HG03571 (cell line): ENCODE measurements at regions not wholly inside any gene's neighbourhood (a gene's known extent, or its start where the extent isn't known, plus 50 kb on each side); places are given as distances from the start of the nearest gene placed in this dataset.

Experiments used
- ATAC-seq: cut with Tn5 transposase; IDR thresholded peaks from one replicate; pipeline ENCODE4 v1.9.1; 2021; ENCODE audit not compliant: unreplicated experiment

DNA sequence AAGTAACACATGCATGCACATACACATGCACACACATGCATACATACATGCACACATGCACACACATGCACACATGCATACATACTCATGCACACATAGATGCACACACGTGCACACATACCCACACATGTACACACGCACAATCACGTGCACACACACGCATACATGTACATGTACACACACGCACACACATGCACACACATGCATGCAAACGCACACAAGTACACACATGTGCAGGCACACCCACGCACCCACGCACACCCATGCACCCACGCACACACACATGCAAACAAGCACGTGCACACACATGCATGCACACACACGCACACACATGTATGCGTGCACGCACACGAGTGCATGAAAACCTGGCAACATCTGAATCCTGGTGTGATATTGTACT lies 232.7 kb upstream of the CDH4 start:
- no peak for ATAC-seq

DNA sequence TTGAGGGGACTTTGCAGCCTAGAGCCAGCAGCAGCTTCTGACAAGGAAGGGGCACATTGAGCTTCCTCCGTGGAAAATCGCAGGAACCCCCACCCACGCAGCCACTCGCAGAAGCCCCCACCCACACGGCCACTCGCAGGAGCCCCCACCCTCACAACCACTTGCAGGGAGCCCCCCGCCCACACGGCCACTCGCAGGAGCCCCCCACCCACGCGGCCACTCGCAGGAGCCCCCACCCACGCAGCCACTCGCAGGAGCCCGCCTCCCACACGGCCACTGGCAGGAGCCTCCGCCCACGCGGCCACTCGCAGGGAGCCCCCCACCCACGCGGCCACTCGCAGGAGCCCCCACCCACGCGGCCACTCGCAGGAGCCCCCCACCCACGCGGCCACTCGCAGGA lies 228.4 kb upstream of the CDH4 start:
- ATAC-seq, result no peak

DNA sequence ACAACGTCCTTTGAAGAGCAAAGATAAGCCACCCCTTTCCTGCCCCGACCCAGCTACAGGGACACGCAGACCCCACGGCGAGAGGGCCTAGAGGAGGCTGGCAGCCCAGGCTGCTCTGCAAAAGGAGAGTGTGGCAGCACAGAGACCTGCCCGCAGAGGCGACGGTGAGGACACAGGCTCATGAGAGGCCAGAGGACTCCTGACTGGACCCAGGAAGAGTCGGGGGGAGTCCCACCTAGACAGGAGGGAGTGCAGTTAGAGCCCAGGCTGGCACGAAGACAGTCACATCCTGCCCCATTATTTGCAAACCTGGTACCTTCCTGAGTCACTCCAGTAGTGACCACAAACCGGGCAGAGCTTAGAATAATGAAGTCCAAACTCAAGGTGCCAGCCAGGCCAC lies 227.7 kb upstream of the CDH4 start:
- no peak for ATAC-seq

DNA sequence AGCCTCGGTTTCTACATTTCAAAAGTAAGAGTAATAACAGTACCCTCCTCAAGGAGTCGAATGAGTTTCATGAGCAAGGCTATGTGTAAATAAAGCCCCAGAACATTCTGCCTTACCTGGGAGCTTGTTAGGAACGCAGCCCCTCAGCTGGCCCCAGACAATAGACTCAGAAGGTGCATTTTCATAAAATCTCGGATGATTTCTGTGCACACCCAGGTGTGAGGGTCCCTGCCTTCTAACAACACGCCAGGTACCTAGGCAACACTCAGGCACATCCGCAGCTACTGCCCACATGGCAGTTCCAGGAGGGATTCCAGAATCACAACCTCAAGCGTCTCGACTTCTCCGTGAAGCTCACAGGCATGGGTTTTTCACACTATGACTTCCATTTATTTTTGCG lies 226.5 kb upstream of the CDH4 start:
- no peak for ATAC-seq

DNA sequence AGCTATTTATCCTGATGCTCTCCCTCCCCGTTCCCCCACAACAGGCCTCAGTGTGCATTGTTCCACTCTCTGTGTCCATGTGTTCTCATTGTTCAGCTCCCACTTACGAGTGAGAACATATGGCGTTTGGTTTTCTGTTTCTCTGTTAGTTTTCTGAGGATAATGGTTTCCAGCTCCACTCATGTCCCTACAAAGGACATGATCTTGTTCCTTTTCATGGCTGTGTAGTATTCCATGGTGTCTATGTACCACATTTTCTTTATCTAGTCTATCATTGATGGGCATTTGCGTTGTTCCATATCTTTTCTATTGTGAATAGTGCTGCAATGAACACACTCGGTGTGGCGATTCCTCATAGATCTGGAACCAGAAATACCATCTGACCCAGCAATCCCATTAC lies 225.9 kb upstream of the CDH4 start:
- ATAC-seq, result no peak

DNA sequence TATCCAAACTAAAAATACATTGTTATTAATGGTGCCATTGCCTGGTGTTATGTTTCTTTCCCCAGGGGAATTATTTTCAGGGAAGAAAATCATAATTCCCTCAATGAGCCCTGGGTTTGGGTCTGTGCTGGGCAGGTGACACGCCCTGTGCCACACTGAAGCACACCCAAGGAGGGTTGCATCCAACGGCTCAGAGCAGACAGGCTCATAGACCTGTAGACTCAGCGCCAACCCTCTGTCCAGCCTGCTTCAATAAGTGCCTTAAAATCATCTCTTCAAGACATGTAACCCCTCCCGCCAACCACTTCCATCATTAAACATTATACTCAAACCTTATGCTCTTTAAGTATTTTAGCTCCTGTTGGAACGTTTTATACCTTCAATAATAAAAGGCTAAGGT lies 225.3 kb upstream of the CDH4 start:
- ATAC-seq, result no peak

DNA sequence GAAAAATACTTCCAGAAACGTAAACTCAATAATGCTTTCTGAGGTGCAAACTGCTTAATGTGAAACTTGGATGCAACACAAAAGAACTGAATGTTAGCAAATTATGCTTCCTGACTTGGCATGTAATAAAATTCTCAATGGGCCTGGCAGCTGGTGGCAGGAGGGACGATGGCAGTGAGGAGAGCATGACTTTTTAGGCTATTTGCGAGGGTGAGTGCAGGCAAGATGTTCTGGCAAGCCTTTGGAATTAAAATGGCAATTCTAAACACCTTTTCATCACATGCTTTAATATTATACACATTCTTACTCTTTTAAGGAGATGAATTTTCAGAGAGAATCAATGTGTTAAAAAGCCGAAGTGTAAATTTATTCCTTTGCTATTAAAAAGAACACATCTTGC lies 224.8 kb upstream of the CDH4 start:
- no peak for ATAC-seq

DNA sequence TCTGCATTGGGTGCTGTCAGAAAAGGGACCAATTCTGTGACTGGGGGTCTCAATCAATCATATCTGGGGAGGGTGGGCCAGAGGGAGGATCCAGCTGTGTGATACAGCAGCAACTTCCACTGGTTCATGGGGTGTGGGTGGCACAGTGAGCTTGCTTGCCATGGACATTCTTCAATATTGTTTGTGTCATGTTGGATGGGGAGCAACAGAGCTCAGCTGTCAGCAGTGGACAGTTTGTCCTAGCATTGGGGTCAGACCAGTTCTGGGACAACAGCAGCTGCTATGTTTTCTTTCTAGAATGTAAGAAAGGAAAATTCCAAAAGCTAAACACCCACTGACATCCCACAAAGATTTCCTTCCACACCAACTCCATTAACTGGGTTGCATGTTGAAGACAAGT lies 221.9 kb upstream of the CDH4 start:
- ATAC-seq, result no peak

DNA sequence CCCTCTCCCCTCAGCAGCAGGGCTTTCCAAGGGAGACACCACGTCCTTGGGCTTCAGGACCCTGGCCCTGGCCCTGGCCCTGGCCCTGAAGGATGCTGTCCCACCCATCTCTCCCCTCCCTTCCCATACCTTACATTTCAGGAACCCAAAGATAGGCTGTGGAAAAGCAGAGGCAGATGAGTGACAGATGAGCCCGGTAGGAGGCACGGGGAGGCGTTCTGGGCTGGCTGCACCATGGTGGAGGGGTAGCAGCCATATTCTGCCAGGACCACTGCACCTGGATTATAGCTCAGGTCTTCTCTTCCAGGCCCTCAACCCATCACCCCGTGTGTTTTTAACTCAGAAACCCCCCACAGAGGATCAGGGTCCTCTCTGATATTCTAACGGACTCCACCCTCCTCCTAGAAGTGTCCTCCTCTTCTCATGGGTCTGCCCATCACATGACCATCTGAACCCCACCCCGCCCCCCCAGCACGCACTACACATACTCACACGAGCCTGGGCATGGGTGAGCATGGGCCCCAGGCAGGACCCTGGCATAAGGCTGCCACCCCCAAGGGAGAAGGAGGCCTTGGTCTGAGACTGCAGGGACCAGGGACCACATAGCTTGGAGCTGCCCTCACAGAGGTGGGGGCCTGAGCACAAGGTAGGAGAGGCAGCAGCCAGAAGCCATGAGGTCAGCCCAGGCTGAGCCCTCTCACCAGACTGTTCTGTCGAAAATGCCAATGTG lies 220.8 kb upstream of the CDH4 start:
- no peak for ATAC-seq

DNA sequence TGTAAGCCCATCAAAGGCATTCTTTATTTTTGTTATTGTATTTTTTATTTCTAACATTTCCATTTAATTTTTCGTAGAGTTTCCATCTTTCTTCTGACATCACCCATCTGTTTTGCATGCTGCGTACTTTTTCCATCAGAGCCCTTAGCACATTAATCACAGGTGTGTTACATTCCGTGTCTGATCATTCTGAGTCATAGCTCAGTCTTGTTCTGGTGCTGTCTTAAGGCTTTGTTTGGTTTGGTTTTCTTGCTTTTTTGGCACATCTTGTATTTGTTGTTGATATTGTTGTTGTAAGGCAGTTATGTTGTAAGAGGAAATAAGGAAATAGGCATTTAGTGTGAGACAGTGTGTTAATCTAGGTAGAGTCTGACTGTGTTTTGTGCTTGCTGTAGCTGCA lies 214.6 kb upstream of the CDH4 start:
- no peak for ATAC-seq

DNA sequence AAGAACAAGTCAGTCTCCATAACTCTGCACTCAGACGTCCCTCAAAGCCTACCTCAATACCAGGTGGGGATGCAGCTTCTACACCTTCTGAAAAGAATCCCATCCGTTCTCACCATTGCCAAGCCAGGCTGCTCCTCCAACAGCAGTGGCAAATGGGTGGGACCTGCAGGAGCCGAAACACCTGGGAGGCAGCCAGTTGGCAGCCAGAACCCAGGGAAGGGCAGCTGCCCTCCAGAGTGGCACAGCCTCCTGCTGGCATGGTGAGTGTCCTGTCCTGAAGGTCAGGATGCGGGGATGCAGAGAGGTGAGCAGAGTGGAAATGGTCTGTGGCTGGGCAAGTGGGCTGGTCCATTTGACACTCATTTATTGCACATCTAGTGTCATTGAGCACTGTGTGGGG lies 210.6 kb upstream of the CDH4 start:
- ATAC-seq, result no peak

DNA sequence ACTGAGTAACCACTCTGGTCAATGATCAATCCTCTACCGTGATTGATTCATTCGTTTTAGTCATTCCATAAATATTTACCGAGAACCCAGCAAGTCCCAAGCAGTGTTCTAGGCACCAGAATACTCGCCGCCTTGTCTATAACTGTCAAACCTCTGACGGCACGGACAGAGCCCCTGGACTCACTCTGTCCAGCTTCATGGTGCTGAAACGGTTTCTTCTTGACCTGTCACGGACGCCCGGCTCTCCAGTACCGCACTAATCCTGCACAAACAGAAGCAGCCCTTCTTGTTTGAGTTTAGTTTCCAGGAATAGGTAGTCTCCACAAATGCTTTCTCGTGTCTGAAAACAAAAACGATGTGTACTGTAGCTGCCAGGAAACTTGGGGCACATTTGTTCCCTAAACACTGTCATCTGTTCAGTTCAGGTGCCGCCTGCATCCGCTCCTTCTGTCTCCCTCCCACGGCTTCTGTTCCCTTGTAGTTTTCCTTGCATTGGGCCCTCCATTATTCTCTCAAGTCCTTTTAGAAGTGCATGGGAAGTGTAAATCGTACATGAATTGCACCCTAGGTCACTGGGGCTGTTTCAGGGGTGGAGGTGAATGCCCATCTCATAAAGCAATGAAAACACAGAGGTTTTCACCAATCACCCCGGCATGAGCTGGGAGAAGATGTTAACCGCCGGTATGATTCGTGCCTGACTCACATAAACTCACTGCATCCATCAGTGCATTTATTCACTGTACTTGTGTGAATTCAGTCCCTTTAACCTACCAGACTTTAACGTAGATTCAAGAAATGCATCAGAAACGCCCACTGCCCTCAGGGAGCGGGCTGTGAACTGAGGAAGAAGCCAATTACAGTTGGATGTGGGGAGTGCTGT lies 209.3 kb upstream of the CDH4 start:
- no peak for ATAC-seq

DNA sequence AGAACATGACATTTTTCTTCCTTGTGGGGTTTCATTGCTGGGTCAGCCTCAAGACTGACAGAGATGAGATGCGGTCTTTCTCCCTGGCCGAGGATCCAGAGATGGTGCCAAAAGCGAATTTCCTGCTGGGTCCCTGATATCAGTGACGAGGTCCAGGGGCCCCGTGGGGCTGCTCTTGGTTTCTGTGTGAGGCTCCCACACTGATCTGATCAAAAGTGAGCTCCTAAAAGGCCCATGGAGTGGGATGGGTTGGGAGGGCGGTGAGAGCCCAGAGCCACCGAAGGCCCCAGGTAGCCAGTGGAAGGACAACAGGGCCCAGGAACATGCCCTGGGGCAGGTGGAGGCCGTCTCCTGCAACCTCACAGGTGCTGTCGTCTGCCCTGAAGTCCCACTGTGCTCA lies 208.4 kb upstream of the CDH4 start:
- no peak for ATAC-seq

DNA sequence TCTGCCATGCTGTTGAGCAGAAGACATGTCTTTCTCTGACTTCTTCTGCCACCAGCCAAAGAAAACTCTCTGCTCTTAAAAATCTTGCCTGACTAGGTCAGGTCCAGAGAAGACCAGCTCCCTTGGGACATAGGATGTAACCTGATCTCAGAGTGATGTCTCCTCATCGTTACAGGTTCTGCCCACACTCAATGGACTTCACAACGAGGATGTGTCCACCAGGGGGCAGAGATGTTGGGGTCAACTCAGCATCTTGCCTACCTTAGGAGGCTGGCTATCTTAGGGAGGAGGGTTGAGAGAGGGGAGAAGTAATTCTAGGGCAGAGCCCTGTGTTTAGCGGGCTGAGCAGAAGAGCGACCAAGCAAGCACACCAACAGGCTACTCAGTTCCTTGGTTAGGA lies 207.6 kb upstream of the CDH4 start:
- ATAC-seq, result no peak

DNA sequence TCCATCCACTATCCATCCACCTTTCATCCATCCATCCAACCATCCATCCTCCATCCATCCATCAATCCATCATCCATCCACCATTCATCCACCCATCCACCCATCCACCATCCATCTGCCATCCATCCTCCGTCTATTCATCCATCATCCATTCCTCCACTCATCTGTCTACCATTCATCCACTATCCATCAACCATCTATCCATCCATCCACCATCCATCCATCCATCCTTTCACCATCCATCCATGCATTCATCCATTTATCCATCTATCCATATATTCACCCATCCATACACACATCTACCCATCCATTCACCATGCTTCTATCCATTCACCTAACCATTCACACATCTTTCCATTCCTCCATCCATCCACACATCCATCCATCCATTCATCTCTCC lies 207.0 kb upstream of the CDH4 start:
- no peak for ATAC-seq

DNA sequence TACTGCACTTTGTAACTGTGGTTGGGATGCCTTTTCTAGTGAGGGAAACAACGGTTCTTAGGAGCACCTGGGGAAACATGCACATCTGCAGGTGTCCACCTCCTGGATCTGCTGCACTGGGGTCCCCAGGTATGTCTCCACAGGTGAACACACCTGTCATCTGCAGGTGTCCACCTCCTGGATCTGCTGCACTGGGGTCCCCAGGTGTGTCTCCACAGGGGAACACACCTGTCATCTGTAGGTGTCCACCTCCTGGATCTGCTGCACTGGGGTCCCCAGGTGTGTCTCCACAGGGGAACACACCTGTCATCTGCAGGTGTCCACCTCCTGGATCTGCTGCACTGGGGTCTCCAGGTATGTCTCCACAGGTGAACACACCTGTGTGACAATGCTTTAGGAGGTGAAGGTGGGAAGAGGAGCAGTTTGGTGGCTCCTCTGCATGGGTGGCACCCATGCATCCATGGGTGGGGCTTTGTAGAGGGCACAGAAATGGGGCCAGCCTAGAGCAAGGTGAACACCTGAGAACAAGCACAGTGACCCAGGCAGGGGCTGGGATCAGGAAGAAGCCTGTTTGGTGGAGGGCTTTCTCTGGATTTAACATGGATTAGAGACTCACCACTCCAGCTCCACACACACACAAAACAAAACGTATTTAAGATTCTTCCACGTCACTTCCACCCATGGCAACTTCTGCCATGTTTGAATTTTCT lies 206.0 kb upstream of the CDH4 start:
- ATAC-seq, result no peak

DNA sequence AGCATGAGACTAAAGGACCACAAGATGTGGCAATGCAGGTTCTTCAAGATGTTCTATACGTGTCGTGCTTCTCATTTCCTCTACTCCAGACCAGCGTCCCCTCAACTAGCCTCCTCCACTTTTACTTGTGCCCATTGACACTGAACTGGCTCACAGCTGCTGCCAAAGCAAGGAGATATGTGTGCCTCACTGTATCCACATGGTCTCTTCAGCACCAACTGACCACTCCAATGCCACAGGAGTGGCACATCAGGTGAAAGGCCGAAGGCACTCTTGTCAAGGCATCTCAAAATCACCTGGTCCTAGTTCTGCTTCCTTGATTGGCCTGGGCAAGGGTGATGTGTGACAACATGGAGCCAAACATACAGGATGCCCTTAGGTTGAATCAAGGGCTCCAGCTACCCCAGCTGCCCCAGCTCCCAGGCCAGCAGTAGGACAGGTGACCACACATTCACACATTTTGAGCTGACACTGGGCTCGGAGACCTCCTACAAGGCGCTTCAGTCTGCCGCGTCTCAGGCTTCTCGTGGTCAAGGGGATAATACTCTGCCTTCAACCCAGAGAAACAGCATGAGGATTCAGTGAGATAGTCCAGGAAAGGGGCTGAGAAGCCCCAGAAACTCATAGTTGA lies 205.2 kb upstream of the CDH4 start:
- ATAC-seq, result no peak

DNA sequence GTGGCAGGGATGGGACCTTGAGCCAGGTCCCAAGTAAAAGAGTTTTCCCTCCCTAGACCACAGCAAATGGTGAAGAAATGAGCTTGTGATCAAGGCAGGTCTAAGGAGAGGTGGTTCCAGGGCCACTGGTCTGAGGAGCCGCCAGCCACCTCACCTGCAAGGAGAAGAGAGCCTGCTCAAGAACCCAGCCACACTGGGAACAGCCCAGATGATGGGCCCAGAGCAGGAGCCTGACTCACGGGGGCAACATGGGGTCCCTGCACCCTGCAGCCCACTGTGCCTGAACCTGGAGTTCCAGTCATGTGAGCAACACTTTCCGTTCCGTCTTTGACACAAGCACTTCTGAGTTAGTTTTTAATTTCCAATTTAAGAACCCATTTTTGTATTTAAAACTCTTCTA lies 204.5 kb upstream of the CDH4 start:
- ATAC-seq, result no peak

DNA sequence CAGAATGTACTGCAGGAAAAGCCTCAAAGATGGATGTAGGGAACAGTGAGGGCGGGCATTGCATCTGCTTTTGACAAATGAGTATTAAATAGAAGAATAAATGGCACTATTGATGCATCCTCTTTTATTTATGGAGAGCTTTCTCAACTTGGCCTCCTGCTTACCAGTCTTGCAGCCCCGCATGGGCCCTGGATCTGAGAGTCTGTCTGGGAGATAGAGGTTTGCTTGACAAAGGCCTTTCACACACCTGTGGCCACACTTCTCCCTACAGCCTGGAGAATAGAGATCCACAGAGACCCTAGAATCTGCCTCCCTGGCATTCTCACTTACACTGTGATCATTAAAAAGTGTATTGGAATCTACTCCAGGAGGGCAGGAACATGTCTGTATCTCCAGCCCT lies 203.8 kb upstream of the CDH4 start:
- ATAC-seq, result no peak

DNA sequence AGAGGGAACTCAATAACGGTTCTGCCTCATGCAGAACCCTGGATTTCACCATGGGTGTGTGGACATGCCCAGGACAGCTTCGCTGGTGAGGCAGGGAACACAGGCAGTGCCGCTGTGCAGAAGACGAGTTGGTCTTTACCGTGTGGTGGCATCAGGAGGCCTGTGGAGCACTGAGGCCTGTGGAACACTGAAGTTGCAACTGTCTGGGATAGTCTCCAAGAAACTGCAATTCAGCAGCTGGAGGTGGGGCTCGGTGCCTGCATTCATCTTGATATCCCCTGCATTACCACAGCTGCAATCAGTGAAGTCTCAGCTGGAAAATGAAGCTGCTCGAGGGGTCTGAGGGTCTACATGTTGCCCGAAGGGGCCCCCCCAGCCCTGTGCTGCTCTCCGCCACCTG lies 202.4 kb upstream of the CDH4 start:
- no peak for ATAC-seq

DNA sequence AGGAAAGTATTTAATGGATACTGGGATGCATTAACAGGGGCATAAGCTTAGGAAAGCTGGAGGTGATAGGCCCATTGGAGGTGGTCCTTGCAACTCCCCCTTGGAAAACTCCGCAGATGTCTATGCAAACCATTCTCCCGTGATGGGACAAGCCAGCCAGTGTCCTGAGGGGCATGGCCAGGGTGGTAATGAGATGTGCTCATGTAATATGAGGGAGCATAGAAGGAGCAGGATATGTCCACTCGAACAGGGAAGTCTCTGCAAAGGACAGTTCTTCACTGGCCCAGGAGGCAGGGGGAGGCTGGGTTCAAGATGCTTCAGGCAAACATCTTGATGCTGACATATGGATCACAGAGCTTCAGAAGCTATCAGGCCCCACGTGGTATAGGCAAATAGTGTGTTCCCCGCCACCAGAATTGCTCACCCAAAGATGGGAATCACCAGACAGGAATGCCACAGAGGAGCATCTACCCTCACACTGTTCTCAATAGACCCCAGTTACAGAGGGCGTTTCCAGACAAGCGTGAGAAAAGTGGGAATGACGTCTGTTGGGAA lies 201.6 kb upstream of the CDH4 start:
- no peak for ATAC-seq
